GM23338 (cell line): ENCODE measurements at regions not wholly inside any gene's neighbourhood (a gene's known extent, or its start where the extent isn't known, plus 50 kb on each side); places are given as distances from the start of the nearest gene placed in this dataset.

Source experiments
- ATAC-seq: fragments of 200-7000 bp; cut with Tn5 transposase; 3 replicates; pipeline ENCODE4 v1.9.1; 2020
- DNase-seq: peaks from one replicate; pipeline ENCODE4 v3.0.0-alpha.2; 2015; ENCODE audit warnings: low spot score
- H2AFZ ChIP-seq: fragments of 200-600 bp; sonication (generic); 2 replicates; pipeline ENCODE4 v1.8.0; 2016; ENCODE audit warnings: antibody characterized with exemption, mild to moderate bottlenecking, moderate library complexity
- H3F3A ChIP-seq: fragments of 200-600 bp; sonication (generic); replicated peaks from 2 replicates; pipeline ENCODE4 v1.8.0; 2017; ENCODE audit warnings: antibody characterized with exemption, mixed run types, low read depth
- H3K27ac ChIP-seq: fragments of 200-600 bp; sonication (generic); 2 replicates; pipeline ENCODE4 v1.6.1; 2016; ENCODE audit warnings: low read depth
- H3K27me3 ChIP-seq: fragments of 200-600 bp; sonication (generic); 2 replicates; pipeline ENCODE4 v1.8.0; 2016; ENCODE audit warnings: mild to moderate bottlenecking, mixed run types, moderate library complexity; ENCODE audit not compliant: insufficient read depth
- H3K36me3 ChIP-seq: fragments of 200-600 bp; sonication (generic); 2 replicates; pipeline ENCODE4 v1.8.0; 2016; ENCODE audit warnings: mild to moderate bottlenecking; ENCODE audit not compliant: insufficient read depth
- H3K4me1 ChIP-seq: fragments of 200-600 bp; sonication (generic); 2 replicates; pipeline ENCODE4 v1.8.0; 2016; ENCODE audit warnings: mild to moderate bottlenecking, moderate library complexity; ENCODE audit not compliant: insufficient read depth
- H3K4me2 ChIP-seq: fragments of 200-600 bp; sonication (generic); 2 replicates; pipeline ENCODE4 v1.7.1; 2017; ENCODE audit warnings: mixed run types
- H3K4me3 ChIP-seq: fragments of 200-600 bp; sonication (generic); 2 replicates; pipeline ENCODE4 v1.6.1; 2016; ENCODE audit warnings: mixed run types
- H3K79me2 ChIP-seq: fragments of 200-600 bp; sonication (generic); replicated peaks from 2 replicates; pipeline ENCODE4 v1.8.0; 2017; ENCODE audit warnings: mild to moderate bottlenecking; ENCODE audit not compliant: insufficient read depth
- H3K9me2 ChIP-seq: fragments of 200-600 bp; sonication (generic); 2 replicates; pipeline ENCODE4 v1.8.0; 2017; ENCODE audit not compliant: insufficient read depth
- H4K20me1 ChIP-seq: fragments of 200-600 bp; sonication (generic); replicated peaks from 2 replicates; pipeline ENCODE4 v1.8.0; 2017; ENCODE audit warnings: mild to moderate bottlenecking; ENCODE audit not compliant: insufficient read depth
- H3K27ac Mint-ChIP-seq: 2 replicates; pipeline ENCODE4 v1.8.0; 2020; ENCODE audit warnings: inconsistent platforms, mild to moderate bottlenecking, moderate library complexity, mixed read lengths
- H3K27me3 Mint-ChIP-seq: 3 replicates; pipeline ENCODE4 v1.8.0; 2022; ENCODE audit warnings: low read depth, mild to moderate bottlenecking, moderate library complexity, mixed read lengths, inconsistent platforms; ENCODE audit not compliant: insufficient read depth, poor library complexity
- H3K36me3 Mint-ChIP-seq: 3 replicates; pipeline ENCODE4 v1.8.0; 2021; ENCODE audit warnings: low read depth, mild to moderate bottlenecking, inconsistent platforms, moderate library complexity, mixed read lengths
- H3K4me1 Mint-ChIP-seq: 3 replicates; pipeline ENCODE4 v1.8.0; 2020; ENCODE audit warnings: mild to moderate bottlenecking, inconsistent platforms, mixed read lengths
- H3K4me3 Mint-ChIP-seq: 3 replicates; pipeline ENCODE4 v1.8.0; 2021; ENCODE audit warnings: moderate library complexity, mild to moderate bottlenecking, inconsistent platforms, mixed read lengths
- H3K9me3 Mint-ChIP-seq: 3 replicates; pipeline ENCODE4 v1.8.0; 2020; ENCODE audit warnings: moderate library complexity, mild to moderate bottlenecking, inconsistent platforms, mixed read lengths
- CREB1 ChIP-seq: fragments of 250-450 bp; sonication (Bioruptor Pico); IDR thresholded peaks from 2 replicates; pipeline ENCODE4 v1.5.0; 2020; ENCODE audit warnings: low read depth, mild to moderate bottlenecking, moderate library complexity
- EZH2 ChIP-seq: fragments of 200-600 bp; sonication (generic); IDR thresholded peaks from one replicate; pipeline ENCODE4 v1.8.0; 2017; ENCODE audit warnings: antibody characterized with exemption, mild to moderate bottlenecking, low read depth; ENCODE audit not compliant: unreplicated experiment
- JUNB ChIP-seq: IDR thresholded peaks from one replicate; pipeline ENCODE4 v1.6.1; 2016; ENCODE audit warnings: antibody characterized with exemption; ENCODE audit not compliant: unreplicated experiment
- NANOG ChIP-seq: IDR thresholded peaks from 2 replicates; pipeline ENCODE4 v1.6.1; 2016; ENCODE audit warnings: antibody characterized with exemption, borderline replicate concordance
- POLR2AphosphoS5 ChIP-seq: IDR thresholded peaks from 2 replicates; pipeline ENCODE4 v1.6.1; 2016; ENCODE audit warnings: antibody characterized with exemption, low read depth
- STAT1 ChIP-seq: IDR thresholded peaks from one replicate; pipeline ENCODE4 v1.6.1; 2016; ENCODE audit warnings: antibody characterized with exemption; ENCODE audit not compliant: unreplicated experiment
- ZNF331 ChIP-seq: fragments of 250-450 bp; sonication (Bioruptor Pico); IDR thresholded peaks from 2 replicates; pipeline ENCODE4 v1.5.0; 2020; ENCODE audit warnings: low read depth, mild to moderate bottlenecking, moderate library complexity
- TF ChIP-seq, protein P1 (sequence below): fragments of 250-450 bp; sonication (Bioruptor Pico); IDR thresholded peaks from 2 replicates; pipeline ENCODE4 v1.5.0; 2020; ENCODE audit warnings: mild to moderate bottlenecking, moderate library complexity
- TF ChIP-seq, protein P2 (sequence below), 2 experiments: fragments of 200-600 bp in 1 of 2; sonication (generic) in 1 of 2; conservative IDR thresholded peaks; 2 replicates each; pipeline versions ENCODE4 v1.5.1 to v1.6.1; 2016 to 2017; ENCODE audit warnings: antibody characterized with exemption in 2 of 2, low read depth in 2 of 2, mild to moderate bottlenecking in 2 of 2, moderate library complexity in 1 of 2
- TF ChIP-seq, protein P3 (sequence below): IDR thresholded peaks from 2 replicates; pipeline ENCODE4 v1.6.1; 2016; ENCODE audit warnings: antibody characterized with exemption

DNA sequence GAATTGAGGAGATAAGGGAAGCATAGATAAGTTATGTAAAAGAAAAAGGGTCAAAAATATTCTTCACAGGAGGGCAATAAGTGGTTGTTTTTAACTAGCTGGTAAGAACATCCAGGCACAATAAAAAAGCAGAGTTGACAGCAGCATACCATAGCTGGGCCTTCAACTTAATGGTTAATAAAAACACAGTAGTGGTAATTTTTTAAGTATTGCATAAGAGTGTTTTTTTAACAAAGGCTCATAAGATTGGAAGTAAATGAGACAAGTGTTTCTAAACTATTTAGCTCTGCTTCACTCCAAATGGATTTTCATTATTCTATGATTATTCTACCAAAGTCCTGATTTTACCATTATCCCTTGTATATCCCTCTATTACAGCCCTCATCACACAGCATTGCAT lies 140.1 kb upstream of the TSPAN8 start:
- Histone ChIP-seq H3K4me2 (no peak overlapping the region), H3K4me3 (no peak overlapping the region), H3K27me3 (no peaks in the 10 kb centered on the region), H3K36me3 (no peaks in the 10 kb centered on the region), H3F3A (no peaks in the 10 kb centered on the region), H3K27ac (no peak overlapping the region), H3K4me1 (no peaks in the 10 kb centered on the region), H3K9me2 (no peaks in the 10 kb centered on the region; the same call in 1 of the 2 replicates), H3K79me2 (no peaks in the 10 kb centered on the region), H2AFZ (no peak overlapping the region), H4K20me1 (no peaks in the 10 kb centered on the region)
- H3K9me3 Mint-ChIP-seq = no peaks in the 10 kb centered on the region; the same call in 2 of the 3 replicates
- DNase-seq (no peak), ATAC-seq (no peak)
- no peaks in the 10 kb centered on the region for H3K4me1 Mint-ChIP-seq
- H3K36me3 Mint-ChIP-seq = peaks cover 2% of the 10 kb centered on the region; the same call in 1 of the 3 replicates
- H3K27me3 Mint-ChIP-seq = peaks cover 2% of the 10 kb centered on the region
- H3K27ac Mint-ChIP-seq = 0 out of 2 replicates have a peak overlapping the region, but pooled peaks have one; percentile 1
- H3K4me3 Mint-ChIP-seq = no peak overlapping the region
- TF ChIP-seq EZH2 = no peak
- TF ChIP-seq STAT1 = no peak
- no peak for TF ChIP-seq JUNB
- TF ChIP-seq ZNF331 = no peak
- TF ChIP-seq, protein P1, sequence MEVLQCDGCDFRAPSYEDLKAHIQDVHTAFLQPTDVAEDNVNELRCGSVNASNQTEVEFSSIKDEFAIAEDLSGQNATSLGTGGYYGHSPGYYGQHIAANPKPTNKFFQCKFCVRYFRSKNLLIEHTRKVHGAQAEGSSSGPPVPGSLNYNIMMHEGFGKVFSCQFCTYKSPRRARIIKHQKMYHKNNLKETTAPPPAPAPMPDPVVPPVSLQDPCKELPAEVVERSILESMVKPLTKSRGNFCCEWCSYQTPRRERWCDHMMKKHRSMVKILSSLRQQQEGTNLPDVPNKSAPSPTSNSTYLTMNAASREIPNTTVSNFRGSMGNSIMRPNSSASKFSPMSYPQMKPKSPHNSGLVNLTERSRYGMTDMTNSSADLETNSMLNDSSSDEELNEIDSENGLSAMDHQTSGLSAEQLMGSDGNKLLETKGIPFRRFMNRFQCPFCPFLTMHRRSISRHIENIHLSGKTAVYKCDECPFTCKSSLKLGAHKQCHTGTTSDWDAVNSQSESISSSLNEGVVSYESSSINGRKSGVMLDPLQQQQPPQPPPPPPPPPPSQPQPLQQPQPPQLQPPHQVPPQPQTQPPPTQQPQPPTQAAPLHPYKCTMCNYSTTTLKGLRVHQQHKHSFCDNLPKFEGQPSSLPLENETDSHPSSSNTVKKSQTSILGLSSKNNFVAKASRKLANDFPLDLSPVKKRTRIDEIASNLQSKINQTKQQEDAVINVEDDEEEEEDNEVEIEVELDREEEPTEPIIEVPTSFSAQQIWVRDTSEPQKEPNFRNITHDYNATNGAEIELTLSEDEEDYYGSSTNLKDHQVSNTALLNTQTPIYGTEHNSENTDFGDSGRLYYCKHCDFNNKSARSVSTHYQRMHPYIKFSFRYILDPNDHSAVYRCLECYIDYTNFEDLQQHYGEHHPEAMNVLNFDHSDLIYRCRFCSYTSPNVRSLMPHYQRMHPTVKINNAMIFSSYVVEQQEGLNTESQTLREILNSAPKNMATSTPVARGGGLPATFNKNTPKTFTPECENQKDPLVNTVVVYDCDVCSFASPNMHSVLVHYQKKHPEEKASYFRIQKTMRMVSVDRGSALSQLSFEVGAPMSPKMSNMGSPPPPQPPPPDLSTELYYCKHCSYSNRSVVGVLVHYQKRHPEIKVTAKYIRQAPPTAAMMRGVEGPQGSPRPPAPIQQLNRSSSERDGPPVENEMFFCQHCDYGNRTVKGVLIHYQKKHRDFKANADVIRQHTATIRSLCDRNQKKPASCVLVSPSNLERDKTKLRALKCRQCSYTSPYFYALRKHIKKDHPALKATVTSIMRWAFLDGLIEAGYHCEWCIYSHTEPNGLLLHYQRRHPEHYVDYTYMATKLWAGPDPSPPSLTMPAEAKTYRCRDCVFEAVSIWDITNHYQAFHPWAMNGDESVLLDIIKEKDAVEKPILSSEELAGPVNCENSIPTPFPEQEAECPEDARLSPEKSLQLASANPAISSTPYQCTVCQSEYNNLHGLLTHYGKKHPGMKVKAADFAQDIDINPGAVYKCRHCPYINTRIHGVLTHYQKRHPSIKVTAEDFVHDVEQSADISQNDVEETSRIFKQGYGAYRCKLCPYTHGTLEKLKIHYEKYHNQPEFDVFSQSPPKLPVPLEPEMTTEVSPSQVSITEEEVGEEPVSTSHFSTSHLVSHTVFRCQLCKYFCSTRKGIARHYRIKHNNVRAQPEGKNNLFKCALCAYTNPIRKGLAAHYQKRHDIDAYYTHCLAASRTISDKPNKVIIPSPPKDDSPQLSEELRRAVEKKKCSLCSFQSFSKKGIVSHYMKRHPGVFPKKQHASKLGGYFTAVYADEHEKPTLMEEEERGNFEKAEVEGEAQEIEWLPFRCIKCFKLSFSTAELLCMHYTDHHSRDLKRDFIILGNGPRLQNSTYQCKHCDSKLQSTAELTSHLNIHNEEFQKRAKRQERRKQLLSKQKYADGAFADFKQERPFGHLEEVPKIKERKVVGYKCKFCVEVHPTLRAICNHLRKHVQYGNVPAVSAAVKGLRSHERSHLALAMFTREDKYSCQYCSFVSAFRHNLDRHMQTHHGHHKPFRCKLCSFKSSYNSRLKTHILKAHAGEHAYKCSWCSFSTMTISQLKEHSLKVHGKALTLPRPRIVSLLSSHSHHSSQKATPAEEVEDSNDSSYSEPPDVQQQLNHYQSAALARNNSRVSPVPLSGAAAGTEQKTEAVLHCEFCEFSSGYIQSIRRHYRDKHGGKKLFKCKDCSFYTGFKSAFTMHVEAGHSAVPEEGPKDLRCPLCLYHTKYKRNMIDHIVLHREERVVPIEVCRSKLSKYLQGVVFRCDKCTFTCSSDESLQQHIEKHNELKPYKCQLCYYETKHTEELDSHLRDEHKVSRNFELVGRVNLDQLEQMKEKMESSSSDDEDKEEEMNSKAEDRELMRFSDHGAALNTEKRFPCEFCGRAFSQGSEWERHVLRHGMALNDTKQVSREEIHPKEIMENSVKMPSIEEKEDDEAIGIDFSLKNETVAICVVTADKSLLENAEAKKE (CRISPR knock-in tag) = no peak
- no peak for TF ChIP-seq POLR2AphosphoS5
- TF ChIP-seq, protein P2, sequence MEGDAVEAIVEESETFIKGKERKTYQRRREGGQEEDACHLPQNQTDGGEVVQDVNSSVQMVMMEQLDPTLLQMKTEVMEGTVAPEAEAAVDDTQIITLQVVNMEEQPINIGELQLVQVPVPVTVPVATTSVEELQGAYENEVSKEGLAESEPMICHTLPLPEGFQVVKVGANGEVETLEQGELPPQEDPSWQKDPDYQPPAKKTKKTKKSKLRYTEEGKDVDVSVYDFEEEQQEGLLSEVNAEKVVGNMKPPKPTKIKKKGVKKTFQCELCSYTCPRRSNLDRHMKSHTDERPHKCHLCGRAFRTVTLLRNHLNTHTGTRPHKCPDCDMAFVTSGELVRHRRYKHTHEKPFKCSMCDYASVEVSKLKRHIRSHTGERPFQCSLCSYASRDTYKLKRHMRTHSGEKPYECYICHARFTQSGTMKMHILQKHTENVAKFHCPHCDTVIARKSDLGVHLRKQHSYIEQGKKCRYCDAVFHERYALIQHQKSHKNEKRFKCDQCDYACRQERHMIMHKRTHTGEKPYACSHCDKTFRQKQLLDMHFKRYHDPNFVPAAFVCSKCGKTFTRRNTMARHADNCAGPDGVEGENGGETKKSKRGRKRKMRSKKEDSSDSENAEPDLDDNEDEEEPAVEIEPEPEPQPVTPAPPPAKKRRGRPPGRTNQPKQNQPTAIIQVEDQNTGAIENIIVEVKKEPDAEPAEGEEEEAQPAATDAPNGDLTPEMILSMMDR (conservative IDR thresholded peaks at IDR 0.05; ENCODE audit: low read depth in 2 of 2) = no peak
- TF ChIP-seq CREB1 (CRISPR knock-in tag) = no peak
- TF ChIP-seq, protein P3, sequence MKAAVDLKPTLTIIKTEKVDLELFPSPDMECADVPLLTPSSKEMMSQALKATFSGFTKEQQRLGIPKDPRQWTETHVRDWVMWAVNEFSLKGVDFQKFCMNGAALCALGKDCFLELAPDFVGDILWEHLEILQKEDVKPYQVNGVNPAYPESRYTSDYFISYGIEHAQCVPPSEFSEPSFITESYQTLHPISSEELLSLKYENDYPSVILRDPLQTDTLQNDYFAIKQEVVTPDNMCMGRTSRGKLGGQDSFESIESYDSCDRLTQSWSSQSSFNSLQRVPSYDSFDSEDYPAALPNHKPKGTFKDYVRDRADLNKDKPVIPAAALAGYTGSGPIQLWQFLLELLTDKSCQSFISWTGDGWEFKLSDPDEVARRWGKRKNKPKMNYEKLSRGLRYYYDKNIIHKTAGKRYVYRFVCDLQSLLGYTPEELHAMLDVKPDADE = no peak
- no peak for TF ChIP-seq NANOG
